ENCODE measurements at regions not wholly inside any gene's neighbourhood (a gene's known extent, or its start where the extent isn't known, plus 50 kb on each side); places are given as distances from the start of the nearest gene placed in this dataset.
"Not testable (repeated sequence)": the region's sequence is repeated elsewhere in the genome, so short reads cannot be mapped to it uniquely, and the experiment has no call there.

GRCh38 chr17:18546514-18547398 lies 70.2 kb downstream of the LGALS9C start:
- DNase-seq = not testable (repeated sequence)

- DNase-seq = not testable (repeated sequence)
Measured at GRCh38 chr17:18557086-18557485, 80.5 kb downstream of the LGALS9C start.

- DNase-seq = not testable (repeated sequence)
Measured at GRCh38 chr17:18563381-18564098, 80.7 kb downstream of the TBC1D28 start.

GRCh38 chr17:18564099-18564448 lies 80.1 kb downstream of the TBC1D28 start:
- DNase-seq = peak in 1 of 2 experiments; percentile 33

- not testable (repeated sequence) for DNase-seq
Measured at GRCh38 chr17:18568108-18568995, 75.8 kb downstream of the TBC1D28 start.

- peak in 1 of 2 experiments; percentile 2 for DNase-seq
Measured at GRCh38 chr17:18569489-18569913, 74.7 kb downstream of the TBC1D28 start.

- not testable (repeated sequence) for DNase-seq
Measured at GRCh38 chr17:18572536-18572935, 71.7 kb downstream of the TBC1D28 start.

GRCh38 chr17:18574137-18574536 lies 70.1 kb downstream of the TBC1D28 start:
- not testable (repeated sequence) for DNase-seq
